PFSK-1 (cell line): ENCODE measurements at regions not wholly inside any gene's neighbourhood (a gene's known extent, or its start where the extent isn't known, plus 50 kb on each side); places are given as distances from the start of the nearest gene placed in this dataset.

Experiments used
- FOXP2 ChIP-seq: optimal IDR thresholded peaks from 2 replicates; pipeline ENCODE3; 2011; ENCODE audit warnings: borderline replicate concordance, control low read depth, inconsistent platforms; ENCODE audit not compliant: insufficient read depth; ENCODE audit errors: extremely low read length, extremely low read depth
- POLR2AphosphoS5 ChIP-seq: IDR thresholded peaks from 2 replicates; pipeline ENCODE4 v1.6.1; 2012; ENCODE audit warnings: low read depth, mild to moderate bottlenecking, control low read depth, low read length, moderate library complexity
- REST ChIP-seq, 2 experiments: IDR thresholded peaks; 2 replicates each; pipeline versions ENCODE4 v1.6.1 to v1.8.0; 2011 to 2012; ENCODE audit warnings: low read depth in 2 of 2, low read length in 2 of 2, control low read depth in 1 of 2, inconsistent platforms in 1 of 2, mild to moderate bottlenecking in 1 of 2, moderate library complexity in 1 of 2; ENCODE audit not compliant: insufficient read depth in 1 of 2
- SIN3A ChIP-seq: IDR thresholded peaks from 2 replicates; pipeline ENCODE4 v1.6.1; 2012; ENCODE audit warnings: mild to moderate bottlenecking, low read length, moderate library complexity, borderline replicate concordance; ENCODE audit not compliant: insufficient read depth
- TAF1 ChIP-seq: IDR thresholded peaks from 2 replicates; pipeline ENCODE4 v1.6.1; 2012; ENCODE audit warnings: low read length, control low read depth, borderline replicate concordance; ENCODE audit not compliant: insufficient read depth

GRCh38 chr2:57868619-57869139 lies 177.9 kb upstream of the VRK2 start:
- TF ChIP-seq SIN3A (no peak), FOXP2 (no peak), TAF1 (no peak), POLR2AphosphoS5 (no peak), REST (IDR thresholded peaks at IDR 0.05; ENCODE audit: insufficient read depth in 1 of 2, low read depth in 2 of 2, low read length in 2 of 2) (no peak)

- TF ChIP-seq REST (IDR thresholded peaks at IDR 0.05; ENCODE audit: insufficient read depth in 1 of 2, low read depth in 2 of 2, low read length in 2 of 2) = no peak
- no peak for TF ChIP-seq POLR2AphosphoS5
- TF ChIP-seq FOXP2 = no peak
- no peak for TF ChIP-seq SIN3A
- no peak for TF ChIP-seq TAF1
Observed at GRCh38 chr2:57869758-57870344, 176.8 kb upstream of the VRK2 start.

- TF ChIP-seq TAF1 = no peak
- no peak for TF ChIP-seq FOXP2
- TF ChIP-seq POLR2AphosphoS5 = no peak
- TF ChIP-seq SIN3A = no peak
- no peak for TF ChIP-seq REST (IDR thresholded peaks at IDR 0.05; ENCODE audit: insufficient read depth in 1 of 2, low read depth in 2 of 2, low read length in 2 of 2)
Observed at GRCh38 chr2:57876313-57876712, 170.3 kb upstream of the VRK2 start.

GRCh38 chr2:57877811-57878170 lies 168.8 kb upstream of the VRK2 start:
- no peak for TF ChIP-seq TAF1
- TF ChIP-seq POLR2AphosphoS5 = no peak
- TF ChIP-seq FOXP2 = no peak
- TF ChIP-seq REST (IDR thresholded peaks at IDR 0.05; ENCODE audit: insufficient read depth in 1 of 2, low read depth in 2 of 2, low read length in 2 of 2) = no peak
- no peak for TF ChIP-seq SIN3A
